ENCODE measurements at regions not wholly inside any gene's neighbourhood (a gene's known extent, or its start where the extent isn't known, plus 50 kb on each side); places are given as distances from the start of the nearest gene placed in this dataset.

- TF ChIP-seq POLR2A (IDR thresholded peaks at IDR 0.05; ENCODE audit: low read depth, low read length) (no peak), SPI1 (IDR thresholded peaks at IDR 0.05; ENCODE audit: low read depth, low read length) (no peak), PAX5 (IDR thresholded peaks at IDR 0.05; ENCODE audit: insufficient read depth, low read length, severe bottlenecking) (no peak), POLR2AphosphoS5 (IDR thresholded peaks at IDR 0.05; ENCODE audit: low read depth, low read length) (no peak), TAF1 (IDR thresholded peaks at IDR 0.05; ENCODE audit: low read depth, low read length) (no peak), POU2F2 (IDR thresholded peaks at IDR 0.05; ENCODE audit: low read depth, low read length) (no peak)
Observed at GRCh38 chr1:38477811-38478210, 381.8 kb downstream of the RRAGC start.

All from GM12891 (cell line).